ENCODE measurements at regions not wholly inside any gene's neighbourhood (a gene's known extent, or its start where the extent isn't known, plus 50 kb on each side); places are given as distances from the start of the nearest gene placed in this dataset.

- peak; percentile 40 for TF ChIP-seq ZNF592 (IDR thresholded peaks at IDR 0.05)
- TF ChIP-seq FOXJ3 (CRISPR knock-in tag; IDR thresholded peaks at IDR 0.05): no peak
- TF ChIP-seq KDM1A (IDR thresholded peaks at IDR 0.05): peak; percentile 22 to 37; a peak in 2 of 4 replicates
- peak; percentile 33; the same call in 1 of the 2 replicates for TF ChIP-seq CREM (IDR thresholded peaks at IDR 0.05; ENCODE audit: low read depth)
- no peak for TF ChIP-seq PML (IDR thresholded peaks at IDR 0.05; ENCODE audit: low read length)
- TF ChIP-seq ATF3 (IDR thresholded peaks at IDR 0.05): peak; percentile 81
- TF ChIP-seq ATF3 (CRISPR knock-in tag; conservative IDR thresholded peaks at IDR 0.05): no peak
- TF ChIP-seq JUN (IDR thresholded peaks at IDR 0.05; ENCODE audit: borderline replicate concordance, low read depth, low read length): peak; percentile 92
- TF ChIP-seq JUN (CRISPR knock-in tag; IDR thresholded peaks at IDR 0.05; ENCODE audit: borderline replicate concordance): no peak
- TF ChIP-seq JUND (IDR thresholded peaks at IDR 0.05; ENCODE audit: borderline replicate concordance, low read depth, low read length): peak; percentile 97
- TF ChIP-seq JUND (tag; IDR thresholded peaks at IDR 0.05; ENCODE audit: borderline replicate concordance, low read depth, low read length): peak; percentile 96
- no peak for TF ChIP-seq MAFG (tag; conservative IDR thresholded peaks at IDR 0.05)
- peak; percentile 86 for TF ChIP-seq SMARCE1 (IDR thresholded peaks at IDR 0.05)
- TF ChIP-seq ZSCAN29 (IDR thresholded peaks at IDR 0.05): no peak
- TF ChIP-seq SMARCA4 (IDR thresholded peaks at IDR 0.05): peak; percentile 86
- peak; percentile 10 for TF ChIP-seq CBFA2T3 (IDR thresholded peaks at IDR 0.05)
- TF ChIP-seq MXD1 (CRISPR knock-in tag; IDR thresholded peaks at IDR 0.05; ENCODE audit: borderline replicate concordance, poor library complexity, severe bottlenecking): no peak
- TF ChIP-seq HMBOX1 (IDR thresholded peaks at IDR 0.05): peak; percentile 64
Measured at GRCh38 chr4:54585321-54586000, 72.3 kb upstream of the KIT start (continued).
